Activated naive CD8-positive, alpha-beta T cell treated with anti-CD3 and anti-CD28 coated beads for 36 hours (primary cell): ENCODE measurements at regions not wholly inside any gene's neighbourhood (a gene's known extent, or its start where the extent isn't known, plus 50 kb on each side); places are given as distances from the start of the nearest gene placed in this dataset.

Experiments
- DNase-seq: peaks from one replicate; pipeline ENCODE4 v3.0.0; 2021
- H3K27ac Mint-ChIP-seq: one replicate; pipeline ENCODE4 v1.8.0; 2022; ENCODE audit warnings: mild to moderate bottlenecking, moderate library complexity, mixed read lengths
- H3K27me3 Mint-ChIP-seq: one replicate; pipeline ENCODE4 v1.8.0; 2022; ENCODE audit warnings: mild to moderate bottlenecking, mixed read lengths
- H3K36me3 Mint-ChIP-seq: one replicate; pipeline ENCODE4 v1.8.0; 2021; ENCODE audit warnings: mild to moderate bottlenecking, mixed read lengths
- H3K4me1 Mint-ChIP-seq: one replicate; pipeline ENCODE4 v1.8.0; 2021; ENCODE audit warnings: mixed read lengths
- H3K4me3 Mint-ChIP-seq: one replicate; pipeline ENCODE4 v1.8.0; 2022; ENCODE audit warnings: mild to moderate bottlenecking, moderate library complexity, mixed read lengths
- H3K9me3 Mint-ChIP-seq: one replicate; pipeline ENCODE4 v1.8.0; 2022; ENCODE audit warnings: mixed read lengths

GRCh38 chr2:126781806-126782205 lies 116.9 kb upstream of the TEX51 start:
- DNase-seq, result no peak
- Mint-ChIP-seq H3K27me3 (no peaks in the 10 kb centered on the region), H3K36me3 (no peaks in the 10 kb centered on the region), H3K27ac (no peak overlapping the region), H3K9me3 (no peaks in the 10 kb centered on the region), H3K4me3 (no peak overlapping the region), H3K4me1 (peaks cover 3% of the 10 kb centered on the region)

- Mint-ChIP-seq H3K4me3 (no peak overlapping the region), H3K9me3 (no peaks in the 10 kb centered on the region), H3K36me3 (no peaks in the 10 kb centered on the region), H3K27me3 (no peaks in the 10 kb centered on the region), H3K4me1 (no peaks in the 10 kb centered on the region), H3K27ac (no peak overlapping the region)
- no peak for DNase-seq
Observed at GRCh38 chr2:126782648-126783047, 116.0 kb upstream of the TEX51 start.

- no peak for DNase-seq
- no peaks in the 10 kb centered on the region for H3K27me3 Mint-ChIP-seq
- no peak overlapping the region for H3K27ac Mint-ChIP-seq
- no peaks in the 10 kb centered on the region for H3K4me1 Mint-ChIP-seq
- H3K4me3 Mint-ChIP-seq, result no peak overlapping the region
- no peaks in the 10 kb centered on the region for H3K9me3 Mint-ChIP-seq
- no peaks in the 10 kb centered on the region for H3K36me3 Mint-ChIP-seq
Observed at GRCh38 chr2:126783341-126783740, 115.3 kb upstream of the TEX51 start.

- H3K27me3 Mint-ChIP-seq, result no peaks in the 10 kb centered on the region
- no peak for DNase-seq
- no peak overlapping the region for H3K27ac Mint-ChIP-seq
- H3K4me1 Mint-ChIP-seq, result no peaks in the 10 kb centered on the region
- no peaks in the 10 kb centered on the region for H3K36me3 Mint-ChIP-seq
- no peak overlapping the region for H3K4me3 Mint-ChIP-seq
- no peaks in the 10 kb centered on the region for H3K9me3 Mint-ChIP-seq
Observed at GRCh38 chr2:126784045-126784444, 114.6 kb upstream of the TEX51 start.

DNA sequence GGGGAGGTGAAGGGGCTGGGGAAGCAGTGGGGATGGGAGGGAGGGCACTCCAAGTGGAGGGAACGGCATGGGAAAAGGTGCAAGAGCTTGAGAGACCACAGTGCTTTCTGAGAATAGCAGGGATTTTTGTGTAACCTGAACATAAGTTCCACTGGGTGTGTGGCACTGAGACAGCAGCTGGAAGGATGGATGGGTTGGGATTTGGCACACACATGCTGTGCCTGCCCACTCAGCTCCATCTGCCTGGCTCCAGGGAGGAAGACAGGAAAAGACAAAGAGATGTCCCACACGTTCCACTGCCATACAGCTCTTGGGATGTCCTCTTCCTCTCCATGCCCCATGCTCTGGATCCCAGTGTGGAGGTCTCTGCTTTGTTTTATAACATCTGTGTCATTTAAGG lies 114.1 kb upstream of the TEX51 start:
- H3K9me3 Mint-ChIP-seq, result no peaks in the 10 kb centered on the region
- H3K27me3 Mint-ChIP-seq, result no peaks in the 10 kb centered on the region
- no peak overlapping the region for H3K27ac Mint-ChIP-seq
- DNase-seq, result no peak
- no peak overlapping the region for H3K4me3 Mint-ChIP-seq
- H3K4me1 Mint-ChIP-seq, result no peaks in the 10 kb centered on the region
- H3K36me3 Mint-ChIP-seq, result no peaks in the 10 kb centered on the region

DNA sequence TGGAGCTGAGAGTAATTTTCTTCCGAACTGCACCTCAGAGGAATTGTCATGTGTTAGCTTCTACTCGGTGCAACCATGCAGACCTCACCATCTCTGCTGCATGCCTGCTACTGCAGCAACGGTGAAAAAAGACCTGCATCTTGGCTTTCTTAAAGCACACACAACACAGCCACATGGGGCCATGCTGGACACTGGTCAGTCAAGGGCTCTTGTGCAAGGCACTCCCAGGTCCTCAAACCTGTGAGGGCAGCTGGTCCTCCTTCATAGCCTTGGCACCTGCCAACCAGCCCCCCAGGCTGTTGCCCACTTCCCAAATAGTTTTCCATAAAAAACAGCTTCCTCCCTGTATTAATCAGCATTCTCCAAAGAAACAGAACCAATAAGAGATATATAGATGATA lies 113.5 kb upstream of the TEX51 start:
- H3K36me3 Mint-ChIP-seq, result no peaks in the 10 kb centered on the region
- H3K9me3 Mint-ChIP-seq, result no peaks in the 10 kb centered on the region
- H3K4me1 Mint-ChIP-seq, result no peaks in the 10 kb centered on the region
- no peaks in the 10 kb centered on the region for H3K27me3 Mint-ChIP-seq
- no peak for DNase-seq
- no peak overlapping the region for H3K27ac Mint-ChIP-seq
- no peak overlapping the region for H3K4me3 Mint-ChIP-seq

GRCh38 chr2:126785862-126786261 lies 112.8 kb upstream of the TEX51 start:
- Mint-ChIP-seq H3K27me3 (no peaks in the 10 kb centered on the region), H3K36me3 (no peaks in the 10 kb centered on the region), H3K4me1 (no peaks in the 10 kb centered on the region), H3K4me3 (no peak overlapping the region), H3K9me3 (no peaks in the 10 kb centered on the region), H3K27ac (no peak overlapping the region)
- DNase-seq, result no peak

DNA sequence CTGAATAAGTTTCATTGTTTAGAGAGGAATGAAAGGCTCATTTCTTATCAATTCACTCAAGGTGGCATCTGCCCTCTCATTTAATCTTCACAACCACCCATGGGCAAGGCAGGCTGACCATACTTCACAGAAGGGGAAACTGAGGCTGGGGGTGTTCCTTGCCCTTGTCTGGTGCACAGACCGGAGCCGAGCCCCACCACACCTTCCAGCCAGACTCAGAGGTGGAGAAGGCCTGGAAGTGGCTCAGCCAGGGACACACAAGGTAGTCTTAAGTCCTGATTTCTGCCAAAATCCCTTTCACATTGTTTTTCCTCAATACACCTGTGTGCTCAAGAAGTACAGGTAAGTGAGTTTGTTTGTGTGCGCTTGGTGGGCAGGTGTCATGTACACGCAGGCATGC lies 111.9 kb upstream of the TEX51 start:
- DNase-seq, result no peak
- Mint-ChIP-seq H3K4me3 (no peak overlapping the region), H3K27ac (no peak overlapping the region), H3K36me3 (no peaks in the 10 kb centered on the region), H3K4me1 (no peaks in the 10 kb centered on the region), H3K9me3 (no peaks in the 10 kb centered on the region), H3K27me3 (no peaks in the 10 kb centered on the region)

DNA sequence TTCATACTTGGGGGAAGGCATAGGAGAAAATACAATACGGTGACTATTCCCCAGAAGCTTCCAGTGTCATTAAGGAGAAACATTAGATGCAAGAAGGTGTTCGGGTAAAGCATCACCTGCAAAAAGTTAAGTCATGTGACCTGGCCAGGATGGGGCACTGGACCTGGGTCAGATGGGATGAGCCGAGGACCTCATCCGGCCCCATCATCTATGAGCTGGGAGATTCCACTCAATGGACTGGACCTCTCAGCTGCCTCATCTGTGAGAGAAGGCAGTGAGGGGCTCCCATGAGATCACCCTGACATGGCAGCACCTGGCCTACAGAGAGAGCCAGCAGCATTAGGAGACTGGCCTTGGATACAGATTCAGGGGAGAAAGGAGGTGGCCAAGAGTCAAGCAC lies 111.4 kb upstream of the TEX51 start:
- no peaks in the 10 kb centered on the region for H3K4me1 Mint-ChIP-seq
- no peak overlapping the region for H3K4me3 Mint-ChIP-seq

DNA sequence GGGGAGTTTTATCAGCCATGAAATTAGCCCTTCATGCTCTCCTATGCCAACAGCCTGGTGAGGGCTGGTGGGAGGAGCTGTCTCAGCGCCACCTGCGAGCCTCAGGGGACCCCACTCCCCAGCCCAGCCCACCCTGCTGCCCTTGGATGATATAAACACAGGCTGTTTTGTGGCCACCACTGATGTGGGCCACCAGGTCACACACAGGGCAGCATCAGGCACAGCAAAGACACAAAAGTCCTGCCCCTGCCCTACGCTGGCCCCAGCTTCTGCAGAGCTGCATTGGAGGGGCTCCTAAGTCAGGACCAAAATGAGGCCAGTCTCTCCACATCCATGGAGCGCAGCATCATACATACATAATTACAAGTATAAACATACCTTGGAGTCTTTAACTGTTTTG lies 110.6 kb upstream of the TEX51 start:
- H3K27me3 Mint-ChIP-seq, result peaks cover 3% of the 10 kb centered on the region
- DNase-seq, result no peak
- no peaks in the 10 kb centered on the region for H3K4me1 Mint-ChIP-seq
- H3K36me3 Mint-ChIP-seq, result no peaks in the 10 kb centered on the region
- no peak overlapping the region for H3K4me3 Mint-ChIP-seq
- H3K27ac Mint-ChIP-seq, result no peak overlapping the region
- H3K9me3 Mint-ChIP-seq, result no peaks in the 10 kb centered on the region

More for the DNA sequence above, 111.4 kb upstream of the TEX51 start:
- Mint-ChIP-seq H3K36me3 (no peaks in the 10 kb centered on the region), H3K27ac (no peak overlapping the region), H3K27me3 (no peaks in the 10 kb centered on the region), H3K9me3 (no peaks in the 10 kb centered on the region)
- DNase-seq, result no peak

DNA sequence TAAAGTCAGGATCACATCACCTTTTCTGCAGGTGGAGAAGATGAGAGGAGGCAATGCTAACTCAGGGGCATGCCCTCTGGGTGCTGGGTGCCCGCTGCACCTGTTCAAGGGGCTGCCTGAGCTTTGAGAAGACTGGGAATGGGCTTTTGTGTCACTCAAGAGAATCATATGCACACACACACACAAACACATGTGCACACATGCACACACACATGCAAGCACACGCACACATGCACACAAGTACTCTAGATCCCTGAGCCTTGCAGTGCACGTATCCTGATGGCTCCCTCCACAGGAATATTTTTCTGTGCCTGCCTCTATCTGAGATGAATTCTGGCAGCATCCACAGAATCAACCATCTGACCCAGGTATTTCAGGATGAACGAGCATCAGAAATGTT lies 110.0 kb upstream of the TEX51 start:
- Mint-ChIP-seq H3K9me3 (no peaks in the 10 kb centered on the region), H3K27me3 (peaks cover 8% of the 10 kb centered on the region), H3K4me1 (no peaks in the 10 kb centered on the region), H3K27ac (no peak overlapping the region), H3K36me3 (no peaks in the 10 kb centered on the region), H3K4me3 (no peak overlapping the region)
- no peak for DNase-seq

DNA sequence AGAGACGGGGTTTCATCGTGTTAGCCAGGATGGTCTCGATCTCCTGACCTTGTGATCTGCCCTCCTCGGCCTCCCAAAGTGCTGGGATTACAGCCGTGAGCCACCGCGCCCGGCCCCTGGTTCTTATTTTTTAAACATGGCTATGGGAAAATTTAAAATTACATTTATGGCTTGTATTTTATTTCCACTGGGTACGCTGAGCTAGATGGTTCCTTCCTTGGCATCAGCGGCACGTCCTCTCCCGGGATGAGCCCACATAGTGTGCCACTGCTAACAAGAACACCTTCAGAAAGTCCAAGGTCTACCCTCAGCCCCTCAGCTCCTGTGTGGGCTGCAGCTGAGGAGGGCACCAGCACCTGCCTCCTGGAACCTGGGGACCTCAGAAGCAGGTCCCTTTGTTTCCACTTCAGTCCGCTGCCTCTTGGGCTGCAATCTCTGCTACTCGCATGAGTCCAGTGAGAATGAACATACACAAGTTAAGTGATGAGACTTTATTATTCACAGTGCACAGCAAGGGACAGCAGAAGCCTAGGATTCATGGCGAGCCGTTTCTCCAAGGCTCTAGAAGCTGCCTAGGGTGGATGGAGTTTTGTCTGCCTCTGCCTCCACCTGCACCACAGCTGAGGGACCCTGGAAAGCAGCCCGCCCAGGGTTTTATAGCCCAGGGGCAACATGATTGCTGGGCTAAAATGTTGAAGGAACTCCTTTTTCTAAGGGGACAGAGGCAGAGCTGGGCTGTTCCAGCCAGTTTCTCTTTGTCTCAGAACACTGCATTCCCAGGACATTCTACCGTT lies 107.5 kb upstream of the TEX51 start:
- Mint-ChIP-seq H3K4me1 (no peaks in the 10 kb centered on the region), H3K27ac (no peak overlapping the region), H3K9me3 (no peaks in the 10 kb centered on the region), H3K27me3 (peaks cover 15% of the 10 kb centered on the region), H3K36me3 (no peaks in the 10 kb centered on the region), H3K4me3 (no peak overlapping the region)
- DNase-seq, result no peak

- no peaks in the 10 kb centered on the region for H3K4me1 Mint-ChIP-seq
- no peaks in the 10 kb centered on the region for H3K36me3 Mint-ChIP-seq
- H3K4me3 Mint-ChIP-seq, result no peak overlapping the region
- no peak overlapping the region for H3K27ac Mint-ChIP-seq
- H3K9me3 Mint-ChIP-seq, result no peaks in the 10 kb centered on the region
- DNase-seq, result no peak
- H3K27me3 Mint-ChIP-seq, result peaks cover 15% of the 10 kb centered on the region
Observed at GRCh38 chr2:126792186-126792585, 106.5 kb upstream of the TEX51 start.

DNA sequence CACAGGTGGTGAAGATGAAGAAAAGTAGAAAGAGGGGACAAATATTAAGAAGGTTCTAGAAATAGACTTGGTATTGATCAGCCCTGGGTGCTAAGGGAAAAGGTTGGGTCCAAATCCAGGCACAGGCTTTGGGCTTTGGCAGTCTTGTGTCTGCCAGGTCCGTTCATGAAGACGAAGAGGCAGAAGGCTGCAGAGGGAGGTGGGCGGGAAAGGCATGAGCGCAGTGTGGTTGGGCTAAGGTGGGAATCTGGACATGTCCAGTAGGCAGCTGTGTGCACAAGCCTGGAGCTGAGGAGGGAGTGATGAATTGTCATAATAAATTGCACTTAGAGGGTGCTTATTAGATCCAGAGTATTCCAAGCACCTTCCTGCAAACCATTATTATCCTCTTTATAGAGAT lies 105.7 kb upstream of the TEX51 start:
- DNase-seq, result no peak
- Mint-ChIP-seq H3K4me3 (no peak overlapping the region), H3K9me3 (no peaks in the 10 kb centered on the region), H3K27ac (no peak overlapping the region), H3K27me3 (peaks cover 15% of the 10 kb centered on the region), H3K36me3 (no peaks in the 10 kb centered on the region), H3K4me1 (no peaks in the 10 kb centered on the region)

DNA sequence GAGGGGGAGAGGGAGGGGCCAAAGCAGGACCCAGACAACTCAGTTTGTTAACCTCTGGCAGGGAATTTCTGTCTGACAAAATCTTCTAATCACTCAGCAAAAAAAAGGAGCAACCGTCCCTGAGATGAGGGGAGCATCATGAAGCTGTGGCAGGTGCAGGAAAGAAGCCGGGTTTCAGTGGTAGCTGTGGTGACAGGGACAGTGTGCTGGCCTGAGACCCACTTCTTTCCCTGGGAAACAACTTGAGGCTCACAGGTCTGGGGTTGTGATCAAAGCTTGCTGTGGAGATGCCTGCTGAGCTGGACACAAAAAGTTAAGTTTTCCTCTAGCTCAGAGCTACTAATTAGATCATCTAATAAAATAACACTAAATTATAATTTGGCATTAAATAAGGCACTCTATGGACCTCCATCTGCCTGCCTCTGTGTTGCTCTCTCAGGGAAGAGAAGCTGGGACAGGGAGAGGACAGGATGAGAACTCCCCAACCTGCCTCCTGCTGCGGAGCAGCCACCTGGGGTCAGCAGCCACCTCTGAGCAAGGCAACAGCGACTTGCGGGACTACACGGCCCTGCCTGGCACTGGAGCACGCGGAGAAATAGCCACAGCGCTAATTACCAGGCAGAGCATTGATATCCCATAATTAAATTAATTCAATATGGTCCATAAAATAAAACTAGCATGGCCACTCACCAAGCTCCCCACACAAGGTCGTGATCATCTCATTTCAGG lies 104.6 kb upstream of the TEX51 start:
- Mint-ChIP-seq H3K4me1 (no peaks in the 10 kb centered on the region), H3K4me3 (no peak overlapping the region), H3K36me3 (no peaks in the 10 kb centered on the region), H3K9me3 (no peaks in the 10 kb centered on the region), H3K27me3 (peaks cover 15% of the 10 kb centered on the region), H3K27ac (no peak overlapping the region)
- DNase-seq, result no peak

- DNase-seq, result no peak
- Mint-ChIP-seq H3K27me3 (peaks cover 15% of the 10 kb centered on the region), H3K4me3 (no peak overlapping the region), H3K9me3 (no peaks in the 10 kb centered on the region), H3K36me3 (no peaks in the 10 kb centered on the region), H3K4me1 (no peaks in the 10 kb centered on the region), H3K27ac (no peak overlapping the region)
Observed at GRCh38 chr2:126795656-126796055, 103.0 kb upstream of the TEX51 start.
